ENCODE measurements at regions not wholly inside any gene's neighbourhood (a gene's known extent, or its start where the extent isn't known, plus 50 kb on each side); places are given as distances from the start of the nearest gene placed in this dataset.
A peak's percentile ranks its signal among the peaks of the same experiment; 100 is the strongest.

GRCh38 chr12:123036466-123037285 is 56.2 kb downstream of the ARL6IP4 start:
- H3K27ac Mint-ChIP-seq (ENCODE audit: unreplicated experiment) = no peak overlapping the region
- Histone ChIP-seq H2AFZ (ENCODE audit: low read depth, low read length) (no peak overlapping the region), H3K4me3 (ENCODE audit: insufficient read depth, low read depth, low read length) (no peak overlapping the region), H3K4me2 (ENCODE audit: low read length) (no peak overlapping the region), H3K9ac (ENCODE audit: low read length) (no peak overlapping the region), H4K20me1 (ENCODE audit: insufficient read depth, low read length) (peaks cover 14% of the 10 kb centered on the region), H3K79me2 (ENCODE audit: insufficient read depth, low read length) (no peaks in the 10 kb centered on the region), H3K4me1 (ENCODE audit: insufficient read depth, low read length) (peaks cover 12% of the 10 kb centered on the region), H3K27me3 (ENCODE audit: insufficient read depth, low read length) (no peaks in the 10 kb centered on the region), H3K9me3 (ENCODE audit: insufficient read depth, low read depth, low read length) (no peaks in the 10 kb centered on the region), H3K27ac (ENCODE audit: low read depth, low read length) (no peak overlapping the region), H3K36me3 (ENCODE audit: insufficient read depth, low read length) (no peaks in the 10 kb centered on the region)
- no peak for DNase-seq (ENCODE audit: low read depth)
- H3K4me3 Mint-ChIP-seq (ENCODE audit: unreplicated experiment) = no peak overlapping the region
- no peak for FAIRE-seq
- peaks cover 2% of the 10 kb centered on the region for H3K9me3 Mint-ChIP-seq (ENCODE audit: unreplicated experiment)
- H3K27me3 Mint-ChIP-seq (ENCODE audit: low read depth, unreplicated experiment) = no peaks in the 10 kb centered on the region
- TF ChIP-seq EZH2 (IDR thresholded peaks at IDR 0.05; ENCODE audit: insufficient read depth, low read length) (no peak), CTCF (IDR thresholded peaks at IDR 0.05; ENCODE audit: insufficient read depth, low read depth, low read length) (no peak)
- peaks cover 7% of the 10 kb centered on the region for H3K36me3 Mint-ChIP-seq (ENCODE audit: low read depth, unreplicated experiment)
- H3K4me1 Mint-ChIP-seq (ENCODE audit: low read depth, unreplicated experiment) = peaks cover 9% of the 10 kb centered on the region

- no peaks in the 10 kb centered on the region for H3K9me3 ChIP-seq (ENCODE audit: insufficient read depth, low read depth, low read length)
- peaks cover 2% of the 10 kb centered on the region for H3K9me3 Mint-ChIP-seq (ENCODE audit: unreplicated experiment)
- H3K27ac Mint-ChIP-seq (ENCODE audit: unreplicated experiment) = no peak overlapping the region
- no peaks in the 10 kb centered on the region for H3K27me3 ChIP-seq (ENCODE audit: insufficient read depth, low read length)
- peaks cover 9% of the 10 kb centered on the region for H3K4me1 Mint-ChIP-seq (ENCODE audit: low read depth, unreplicated experiment)
- no peak overlapping the region for H3K4me3 ChIP-seq (ENCODE audit: insufficient read depth, low read depth, low read length)
- H2AFZ ChIP-seq (ENCODE audit: low read depth, low read length) = no peak overlapping the region
- FAIRE-seq (no peak), DNase-seq (ENCODE audit: low read depth) (no peak)
- H3K36me3 ChIP-seq (ENCODE audit: insufficient read depth, low read length) = no peaks in the 10 kb centered on the region
- H3K4me3 Mint-ChIP-seq (ENCODE audit: unreplicated experiment) = no peak overlapping the region
- H3K79me2 ChIP-seq (ENCODE audit: insufficient read depth, low read length) = no peaks in the 10 kb centered on the region
- H3K27ac ChIP-seq (ENCODE audit: low read depth, low read length) = no peak overlapping the region
- peaks cover 10% of the 10 kb centered on the region for H3K36me3 Mint-ChIP-seq (ENCODE audit: low read depth, unreplicated experiment)
- no peak overlapping the region for H3K4me2 ChIP-seq (ENCODE audit: low read length)
- no peak overlapping the region for H3K9ac ChIP-seq (ENCODE audit: low read length)
- peaks cover 12% of the 10 kb centered on the region for H3K4me1 ChIP-seq (ENCODE audit: insufficient read depth, low read length)
- no peaks in the 10 kb centered on the region for H3K27me3 Mint-ChIP-seq (ENCODE audit: low read depth, unreplicated experiment)
- peaks cover 9% of the 10 kb centered on the region for H4K20me1 ChIP-seq (ENCODE audit: insufficient read depth, low read length)
- TF ChIP-seq EZH2 (IDR thresholded peaks at IDR 0.05; ENCODE audit: insufficient read depth, low read length) (no peak), CTCF (IDR thresholded peaks at IDR 0.05; ENCODE audit: insufficient read depth, low read depth, low read length) (no peak)
Observed at GRCh38 chr12:123035841-123036240, 55.4 kb downstream of the ARL6IP4 start.

- no peak overlapping the region for H2AFZ ChIP-seq (ENCODE audit: low read depth, low read length)
- TF ChIP-seq CTCF (IDR thresholded peaks at IDR 0.05; ENCODE audit: insufficient read depth, low read depth, low read length) (no peak), EZH2 (IDR thresholded peaks at IDR 0.05; ENCODE audit: insufficient read depth, low read length) (no peak)
- H3K27ac ChIP-seq (ENCODE audit: low read depth, low read length) = peak overlapping the region; percentile 17
- FAIRE-seq = peak; percentile 63
- H3K4me3 ChIP-seq (ENCODE audit: insufficient read depth, low read depth, low read length) = no peak overlapping the region
- no peaks in the 10 kb centered on the region for H3K79me2 ChIP-seq (ENCODE audit: insufficient read depth, low read length)
- H3K4me3 Mint-ChIP-seq (ENCODE audit: unreplicated experiment) = no peak overlapping the region
- H3K4me2 ChIP-seq (ENCODE audit: low read length) = peak overlapping the region; percentile 9
- DNase-seq (ENCODE audit: low read depth) = peak; percentile 58
- no peaks in the 10 kb centered on the region for H3K27me3 ChIP-seq (ENCODE audit: insufficient read depth, low read length)
- peaks cover 9% of the 10 kb centered on the region for H3K4me1 Mint-ChIP-seq (ENCODE audit: low read depth, unreplicated experiment)
- peaks cover 2% of the 10 kb centered on the region for H3K9me3 Mint-ChIP-seq (ENCODE audit: unreplicated experiment)
- no peaks in the 10 kb centered on the region for H3K27me3 Mint-ChIP-seq (ENCODE audit: low read depth, unreplicated experiment)
- H3K9me3 ChIP-seq (ENCODE audit: insufficient read depth, low read depth, low read length) = no peaks in the 10 kb centered on the region
- peaks cover 12% of the 10 kb centered on the region for H3K4me1 ChIP-seq (ENCODE audit: insufficient read depth, low read length)
- no peaks in the 10 kb centered on the region for H3K36me3 ChIP-seq (ENCODE audit: insufficient read depth, low read length)
- peaks cover 10% of the 10 kb centered on the region for H3K36me3 Mint-ChIP-seq (ENCODE audit: low read depth, unreplicated experiment)
- H3K9ac ChIP-seq (ENCODE audit: low read length) = peak overlapping the region; percentile 31
- H3K27ac Mint-ChIP-seq (ENCODE audit: unreplicated experiment) = no peak overlapping the region
- peaks cover 9% of the 10 kb centered on the region for H4K20me1 ChIP-seq (ENCODE audit: insufficient read depth, low read length)
Observed at GRCh38 chr12:123034865-123035264, 54.4 kb downstream of the ARL6IP4 start.

All from astrocyte (in vitro differentiated cells and primary cell).